Endothelial cell of umbilical vein (primary cell): ENCODE measurements at regions not wholly inside any gene's neighbourhood (a gene's known extent, or its start where the extent isn't known, plus 50 kb on each side); places are given as distances from the start of the nearest gene placed in this dataset.

Experiments used
- BruUV-seq: library from RNA; stranded (reverse); fragments of 400-500 nt; replicated peaks from 2 replicates; lab custom pipeline; 2021; lab: Mats Ljungman, UMichigan
- CTCF ChIA-PET: fragments of 300-600, 350-600 bp; sonication (Branson Sonifier 250); formaldehyde crosslinking; loops from one replicate; lab custom pipeline; 2021; ENCODE audit warnings: antibody characterized with exemption, inconsistent platforms; lab: Charles Lee
- POLR2A ChIA-PET: fragments of 300-600, 350-600 bp; sonication (Branson Sonifier 250); formaldehyde crosslinking; loops from one replicate; lab custom pipeline; 2021; ENCODE audit warnings: antibody characterized with exemption, inconsistent platforms; lab: Charles Lee
- DNase-seq: peaks from one replicate; pipeline ENCODE4 v3.0.0-alpha.2; 2011; ENCODE audit warnings: low read depth, low spot score
- FAIRE-seq: peaks from 2 replicates; lab custom pipeline; 2011; peaks lifted over from hg19 to GRCh38; lab: Jason Lieb, UNC
- H2AFZ ChIP-seq: 2 replicates; pipeline ENCODE4 v1.6.0; 2012; ENCODE audit warnings: low read depth, low read length, control low read depth, inconsistent platforms
- H3K27ac ChIP-seq: 2 replicates; pipeline ENCODE4 v1.5.1; 2011; ENCODE audit warnings: low read depth, mild to moderate bottlenecking, control low read depth, low read length, moderate library complexity; ENCODE audit not compliant: insufficient read depth
- H3K27me3 ChIP-seq, 2 experiments: 2 replicates each; pipeline versions ENCODE4 v1.6.0 to v1.6.1; 2011; ENCODE audit warnings: low read length in 2 of 2, mixed read lengths in 1 of 2; ENCODE audit not compliant: control insufficient read depth in 2 of 2, insufficient read depth in 2 of 2
- H3K36me3 ChIP-seq, 2 experiments: 2 replicates in 1 of 2; 3 replicates in 1 of 2; pipeline ENCODE4 v1.5.1; 2011; ENCODE audit warnings: low read length in 2 of 2, mild to moderate bottlenecking in 1 of 2, moderate library complexity in 1 of 2; ENCODE audit not compliant: control insufficient read depth in 2 of 2, insufficient read depth in 2 of 2; ENCODE audit errors: extremely low read depth in 1 of 2
- H3K4me1 ChIP-seq: 3 replicates; pipeline ENCODE4 v1.5.1; 2011; ENCODE audit warnings: mild to moderate bottlenecking, low read length; ENCODE audit not compliant: control insufficient read depth, insufficient read depth; ENCODE audit errors: extremely low read depth
- H3K4me2 ChIP-seq: 2 replicates; pipeline ENCODE4 v1.6.1; 2011; ENCODE audit warnings: low read length, control low read depth, mixed read lengths; ENCODE audit not compliant: insufficient read depth
- H3K4me3 ChIP-seq, 3 experiments: fragments of 200-600 bp in 1 of 3; sonication (generic), shearing (Covaris generic) in 1 of 3; replicated peaks in 1 of 3; 2 replicates each; pipeline ENCODE4 v1.5.1; 2011 to 2016; ENCODE audit warnings: control low read depth in 3 of 3, low read length in 3 of 3, mild to moderate bottlenecking in 2 of 3, inconsistent platforms in 1 of 3, low read depth in 1 of 3, moderate library complexity in 1 of 3; ENCODE audit not compliant: insufficient read depth in 1 of 3
- H3K79me2 ChIP-seq: 2 replicates; pipeline ENCODE4 v1.6.0; 2012; ENCODE audit warnings: low read length, inconsistent platforms; ENCODE audit not compliant: control insufficient read depth, insufficient read depth
- H3K9ac ChIP-seq: replicated peaks from 2 replicates; pipeline ENCODE3; 2011; ENCODE audit warnings: low read length, control low read depth; ENCODE audit not compliant: insufficient read depth; ENCODE audit errors: extremely low read depth
- H3K9me1 ChIP-seq: replicated peaks from 3 replicates; pipeline ENCODE4 v1.6.0; 2011; ENCODE audit warnings: mild to moderate bottlenecking, low read length; ENCODE audit not compliant: control insufficient read depth, insufficient read depth; ENCODE audit errors: extremely low read depth
- H3K9me3 ChIP-seq: replicated peaks from 2 replicates; pipeline ENCODE4 v1.5.1; 2012; ENCODE audit warnings: low read length, inconsistent platforms; ENCODE audit not compliant: control insufficient read depth, insufficient read depth
- H4K20me1 ChIP-seq: replicated peaks from 2 replicates; pipeline ENCODE3; 2011; ENCODE audit warnings: mild to moderate bottlenecking, low read length; ENCODE audit not compliant: control insufficient read depth, insufficient read depth; ENCODE audit errors: extremely low read depth
- CTCF ChIP-seq, 2 donors: IDR thresholded peaks; 1 replicate in 1 of 2; 2 replicates in 1 of 2; pipeline ENCODE4 v1.5.1; 2011; ENCODE audit warnings: low read length in 2 of 2, mild to moderate bottlenecking in 2 of 2, moderate library complexity in 2 of 2, control low read depth in 1 of 2, inconsistent platforms in 1 of 2, low read depth in 1 of 2; ENCODE audit not compliant: insufficient read depth in 1 of 2; ENCODE audit errors: extremely low read depth in 1 of 2
- EZH2 ChIP-seq: IDR thresholded peaks from 2 replicates; pipeline ENCODE4 v1.6.1; 2012; ENCODE audit warnings: borderline replicate concordance, low read depth, mild to moderate bottlenecking, moderate library complexity, low read length, inconsistent platforms; ENCODE audit not compliant: severe bottlenecking
- FOS ChIP-seq: IDR thresholded peaks from 2 replicates; pipeline ENCODE4 v1.6.1; 2011; ENCODE audit warnings: mild to moderate bottlenecking, low read length, moderate library complexity, borderline replicate concordance; ENCODE audit not compliant: insufficient read depth
- GATA2 ChIP-seq: IDR thresholded peaks from 2 replicates; pipeline ENCODE4 v1.7.0; 2011; ENCODE audit warnings: low read depth, mild to moderate bottlenecking, moderate library complexity, mixed read lengths, low read length; ENCODE audit not compliant: insufficient read length, insufficient read depth
- JUN ChIP-seq: IDR thresholded peaks from 2 replicates; pipeline ENCODE4 v1.6.1; 2011; ENCODE audit warnings: borderline replicate concordance, low read depth; ENCODE audit not compliant: insufficient read length, insufficient read depth
- MAX ChIP-seq: IDR thresholded peaks from 2 replicates; pipeline ENCODE4 v1.6.1; 2011; ENCODE audit not compliant: insufficient read depth, insufficient read length
- MYC ChIP-seq: IDR thresholded peaks from one replicate; pipeline ENCODE4 v1.6.1; 2011; ENCODE audit warnings: mild to moderate bottlenecking, low read depth, low read length
- POLR2A ChIP-seq: IDR thresholded peaks from 2 replicates; pipeline ENCODE4 v1.6.1; 2012; ENCODE audit warnings: low read depth, mild to moderate bottlenecking, control low read depth, low read length
- POLR2AphosphoS5 ChIP-seq: IDR thresholded peaks from 2 replicates; pipeline ENCODE4 v1.6.1; 2012; ENCODE audit warnings: low read depth, mild to moderate bottlenecking, control low read depth, low read length, moderate library complexity; ENCODE audit not compliant: insufficient read depth
- dilution Hi-C: fragments of 300-500 bp; cut with MboI; formaldehyde crosslinking; loops from one replicate; pipeline ENCODE4 v1.15.0; 2019; ENCODE audit warnings: low sequenced_read_pairs; ENCODE audit not compliant: extremely low pct_ligation_motif_present
- intact Hi-C: fragments of 100-400 bp; cut with micrococcal nuclease; formaldehyde crosslinking; loops from one replicate; pipeline ENCODE4 v1.10.0; 2022

- Histone ChIP-seq H3K27ac (no peak overlapping the region), H3K79me2 (no peaks in the 10 kb centered on the region), H2AFZ (no peak overlapping the region), H3K9me3 (no peaks in the 10 kb centered on the region), H3K9ac (no peak overlapping the region), H3K4me1 (no peaks in the 10 kb centered on the region), H4K20me1 (no peaks in the 10 kb centered on the region), H3K9me1 (no peaks in the 10 kb centered on the region), H3K4me2 (no peak overlapping the region), H3K4me3 (no peak overlapping the region), H3K27me3 (no peaks in the 10 kb centered on the region), H3K36me3 (no peaks in the 10 kb centered on the region)
- CTCF ChIA-PET, result interaction anchor here (1.0 to 1.6 kb wide), 4 partner anchors 9 to 91 kb away, joined by 3 to 6 read pairs (median 4); no protein-coding TSS in a partner anchor
- DNase-seq, result no peak
- no TSS peak for BruUV-seq
- dilution Hi-C loops, result no loop called here
- POLR2A ChIA-PET, result no interaction called here
- intact Hi-C loops, result no loop called here
- TF ChIP-seq EZH2, result no peak
- no peak for TF ChIP-seq MYC
- no peak for TF ChIP-seq FOS
- no peak for TF ChIP-seq MAX
- TF ChIP-seq JUN, result no peak
- no peak for TF ChIP-seq POLR2A
- TF ChIP-seq CTCF (IDR thresholded peaks at IDR 0.05; ENCODE audit: extremely low read depth in 1 of 2, insufficient read depth in 1 of 2, low read depth in 1 of 2, low read length in 2 of 2), result no peak
- TF ChIP-seq POLR2AphosphoS5, result no peak
- no peak for TF ChIP-seq GATA2
- no peak for FAIRE-seq
These were observed 258.8 kb downstream of the PLPP3 start for GRCh38 chr1:56320464-56321149.
